Limb (tissue), 2 donors: ENCODE measurements at regions not wholly inside any gene's neighbourhood (a gene's known extent, or its start where the extent isn't known, plus 50 kb on each side); places are given as distances from the start of the nearest gene placed in this dataset.

Experiments
- DNase-seq, 2 donors: peaks; one replicate each; pipeline ENCODE4 v3.0.0-alpha.2; 2016; ENCODE audit errors: extremely low spot score in 2 of 2

DNA sequence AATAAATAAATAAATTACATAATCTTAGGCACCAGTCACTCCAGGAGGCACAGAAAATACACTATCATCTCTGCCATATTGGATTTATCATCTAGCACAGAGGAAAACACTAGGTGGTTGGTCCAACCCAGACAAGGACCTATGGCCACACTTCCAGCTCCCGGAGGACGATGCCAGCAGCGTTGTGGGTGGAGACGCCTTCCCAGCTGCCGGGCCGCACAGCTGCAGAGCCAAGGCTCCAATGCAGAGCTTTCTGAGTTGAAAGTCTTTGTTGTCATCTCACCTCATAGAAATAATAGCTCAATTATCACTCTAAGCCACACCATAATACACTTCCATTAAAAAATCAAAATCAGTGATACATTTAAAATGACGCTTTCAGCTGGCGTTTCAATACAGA, 457.1 kb upstream of the SALL3 start:
- DNase-seq: no peak

DNA sequence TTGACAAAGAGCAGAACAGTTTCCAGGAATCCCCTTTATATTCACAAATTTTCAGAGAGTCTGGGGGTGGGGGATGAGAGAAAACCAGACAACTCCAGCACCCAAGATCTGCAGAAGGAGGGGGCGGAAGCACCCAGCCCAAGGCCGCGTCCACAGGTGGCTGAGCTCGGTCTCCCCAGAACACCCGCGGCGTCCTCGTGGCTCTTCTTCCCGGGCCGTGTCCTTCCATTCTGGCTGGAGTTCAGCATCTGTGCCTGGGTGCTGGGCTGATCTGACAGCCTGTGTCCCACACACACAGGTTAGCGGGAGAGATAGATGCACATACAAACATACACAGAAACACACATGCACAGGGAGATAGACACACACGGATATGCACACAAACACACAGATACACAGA, 455.8 kb upstream of the SALL3 start:
- no peak for DNase-seq

DNA sequence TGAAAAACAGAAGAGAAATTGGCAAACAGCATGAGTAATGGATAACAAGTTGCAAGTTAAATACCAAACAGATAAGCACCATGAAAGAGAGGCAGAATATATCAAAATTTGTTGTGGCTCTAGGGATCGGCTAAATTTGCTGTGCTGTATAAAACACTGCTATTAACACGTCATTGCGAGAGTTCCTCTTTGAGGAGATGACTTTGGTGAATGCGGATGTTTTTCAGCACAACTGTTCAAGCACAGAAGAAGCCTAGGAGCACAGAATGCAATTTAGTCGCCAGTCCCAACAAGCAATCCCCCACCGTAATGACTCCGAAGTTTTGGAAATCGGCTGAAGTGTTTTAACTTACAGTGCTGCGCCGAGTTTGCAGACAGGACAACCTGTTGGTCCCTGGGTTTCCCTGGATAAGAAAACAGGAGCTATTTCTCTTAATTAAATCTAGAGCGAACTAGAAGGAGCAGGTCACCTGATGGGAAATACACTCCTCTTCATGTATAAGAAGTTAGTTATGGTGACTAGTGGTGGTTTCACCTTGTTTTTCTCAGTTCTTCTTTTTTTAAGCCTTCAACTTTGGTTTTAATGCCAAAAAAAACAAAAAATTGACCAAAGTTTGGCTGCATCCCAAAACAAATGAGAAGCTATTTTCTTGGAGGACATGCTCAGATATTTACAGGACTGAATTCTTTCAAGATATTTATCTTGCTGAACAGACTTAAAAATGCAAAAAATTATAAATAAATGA, 454.1 kb upstream of the SALL3 start:
- no peak for DNase-seq

DNA sequence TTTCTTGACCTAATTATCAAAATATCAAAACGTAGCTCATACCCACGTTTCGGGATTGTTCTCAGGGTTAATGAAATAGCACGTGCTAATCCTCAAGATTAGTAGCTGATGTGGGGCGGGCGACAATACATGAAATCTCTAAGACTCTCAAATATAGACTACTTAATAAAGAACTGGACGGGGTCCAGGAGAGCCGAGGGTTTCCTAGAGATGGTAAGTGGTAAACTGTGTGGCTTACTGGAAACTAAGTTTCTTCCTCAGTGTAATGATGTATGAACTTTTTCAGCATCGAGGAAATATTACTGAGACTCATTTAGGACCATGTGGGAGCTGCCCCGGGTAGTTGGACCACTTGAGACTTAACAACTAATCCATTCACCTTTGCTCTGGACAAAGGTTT, 453.3 kb upstream of the SALL3 start:
- no peak for DNase-seq

DNA sequence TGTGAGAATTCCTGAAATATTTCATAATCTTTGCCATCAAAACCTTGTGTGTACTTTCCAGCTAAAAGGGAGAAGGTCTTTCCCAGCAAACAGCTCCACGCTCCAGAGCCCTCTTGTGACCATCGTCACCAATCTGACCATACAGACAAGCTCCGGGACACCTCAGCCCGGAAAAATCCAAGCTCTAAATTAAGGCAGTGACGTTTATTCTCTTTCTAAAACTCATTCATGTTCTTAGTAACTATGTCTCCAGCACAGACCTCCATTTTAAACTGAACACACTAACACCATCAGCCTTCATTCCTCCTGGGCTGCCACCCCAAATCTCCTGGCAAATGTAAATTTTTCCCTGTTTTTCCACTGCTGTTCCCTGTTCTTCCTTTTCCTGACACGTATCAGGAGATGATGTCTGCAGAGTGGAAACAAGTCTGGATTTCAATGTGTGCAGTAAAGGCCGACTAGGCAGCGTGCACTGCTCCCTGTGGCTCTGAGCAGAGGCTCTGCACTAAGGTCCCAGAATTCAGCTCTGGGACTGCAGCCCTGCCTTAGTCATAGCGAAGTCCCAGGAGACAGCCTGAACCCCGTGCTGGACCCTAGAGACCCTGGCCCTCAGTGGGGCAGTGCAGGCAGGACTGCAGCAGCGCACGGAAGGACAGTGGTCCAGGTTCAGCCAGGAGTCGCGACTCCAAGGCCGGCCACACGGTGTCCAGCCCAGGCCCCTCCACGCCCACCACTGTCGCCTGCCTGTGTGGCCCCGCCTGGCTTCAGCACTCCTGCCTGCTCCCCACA, 452.5 kb upstream of the SALL3 start:
- no peak for DNase-seq

DNA sequence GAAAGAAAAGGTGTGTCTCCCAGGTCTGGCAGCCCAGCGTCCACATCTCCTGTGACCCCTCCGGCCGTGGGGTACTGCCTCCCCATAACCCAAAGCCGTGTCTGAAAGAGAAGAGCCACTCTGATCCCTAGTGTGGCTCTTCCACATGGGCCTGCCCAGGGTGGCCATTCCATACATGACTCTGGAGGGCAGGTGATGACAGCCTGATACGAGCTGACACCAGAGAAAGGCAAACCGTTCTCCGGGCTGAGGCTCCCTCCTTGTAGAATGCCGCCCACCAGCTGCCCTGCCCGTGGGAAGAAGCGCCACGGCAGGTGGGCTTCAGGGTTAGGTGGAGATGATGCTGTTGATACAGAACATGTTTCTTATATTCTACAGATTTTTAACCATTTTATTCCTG, 451.6 kb upstream of the SALL3 start:
- no peak for DNase-seq

DNA sequence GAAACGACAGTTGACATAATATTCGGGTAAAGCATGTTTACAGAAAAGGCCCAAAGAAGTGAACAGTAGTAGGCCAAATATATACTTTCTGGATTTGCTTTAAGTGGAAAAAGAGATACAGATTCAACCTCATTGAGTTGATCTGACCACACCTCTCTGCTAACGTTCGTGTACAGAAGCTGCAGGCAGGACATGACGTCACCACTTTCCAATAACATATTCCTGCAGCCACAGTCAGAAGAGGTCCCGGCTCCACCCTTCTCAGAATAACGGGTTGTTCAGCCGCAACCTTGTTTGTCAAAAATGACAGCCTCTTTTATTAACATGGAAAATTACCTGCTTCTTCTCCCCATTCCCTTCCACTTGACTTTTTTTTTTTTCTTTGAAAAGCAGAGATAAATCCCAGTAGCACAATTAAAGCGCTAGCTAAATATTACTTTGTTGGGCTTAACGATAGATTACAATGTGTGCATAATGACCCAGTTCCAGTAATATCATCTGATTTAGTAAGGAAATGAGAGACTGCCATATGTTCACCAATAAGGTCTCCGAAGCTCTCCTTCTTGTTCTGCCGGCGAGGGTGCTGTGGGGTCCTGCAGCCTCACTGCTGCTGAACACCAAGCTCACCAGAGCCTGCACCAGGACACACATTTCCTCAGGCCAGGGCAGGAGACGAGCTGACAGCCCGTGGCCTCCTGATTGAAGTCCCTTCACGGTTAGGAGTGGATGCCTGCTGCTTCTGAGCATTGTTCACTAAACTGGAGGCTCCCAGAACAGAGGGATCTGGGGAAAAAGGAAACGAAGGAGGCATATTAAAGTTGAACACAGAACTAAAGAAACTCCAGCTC, 451.0 kb upstream of the SALL3 start:
- DNase-seq: no peak

DNA sequence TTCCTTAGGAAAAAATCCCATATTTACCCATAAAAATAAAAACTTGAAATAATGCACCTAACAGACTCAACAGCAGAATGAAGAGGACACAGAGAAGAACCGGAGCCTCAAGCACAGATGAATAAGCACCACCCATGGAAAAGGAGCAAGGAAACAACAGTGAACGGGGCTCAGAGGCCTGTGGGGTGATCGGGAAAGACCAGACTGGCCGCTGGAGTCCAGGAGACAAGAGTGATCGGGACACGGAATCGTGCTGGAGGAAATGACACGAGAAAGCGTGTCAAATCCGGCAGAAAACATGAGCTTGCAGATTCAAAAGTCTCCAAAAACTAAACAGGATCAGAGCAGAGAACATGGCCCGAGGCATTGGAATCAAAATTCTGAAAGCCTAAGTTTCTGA, 448.0 kb upstream of the SALL3 start:
- DNase-seq: no peak

DNA sequence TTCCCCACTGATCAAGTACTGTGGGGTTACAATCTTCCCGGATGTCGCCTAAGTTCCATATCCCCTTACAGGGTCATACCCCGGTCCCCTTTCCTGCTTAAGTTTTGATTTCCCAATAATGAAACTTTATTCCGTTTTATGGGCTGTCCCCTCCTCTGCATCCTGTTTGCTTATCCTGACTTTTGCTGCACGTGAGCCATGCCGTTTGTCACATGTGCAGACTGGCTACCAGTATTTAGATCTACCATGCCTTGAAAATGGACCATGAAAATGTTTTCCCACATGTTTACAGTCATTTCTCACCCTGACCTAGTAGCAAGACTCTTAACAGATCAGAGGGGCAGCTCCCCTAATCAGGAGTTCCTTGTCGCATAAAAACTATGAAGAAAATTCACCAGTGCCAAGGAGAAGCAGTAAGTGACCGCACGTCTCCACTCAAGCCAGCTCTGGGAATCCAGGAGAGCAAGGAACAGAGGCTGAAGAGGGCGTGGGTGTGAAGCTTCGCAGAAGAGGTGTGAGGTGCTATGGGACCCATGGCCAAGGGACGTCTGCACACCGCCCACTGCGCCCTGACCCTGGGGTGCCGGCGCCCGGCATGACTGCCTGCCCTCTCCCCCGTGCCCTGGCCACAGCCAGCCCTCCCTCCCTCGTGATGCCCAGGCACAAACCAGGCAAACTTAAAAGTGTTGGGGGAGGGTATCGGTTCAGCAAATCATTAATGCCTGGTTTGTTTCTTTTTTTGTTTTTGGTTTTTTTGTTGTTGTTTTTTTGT, 440.8 kb upstream of the SALL3 start:
- DNase-seq: no peak

DNA sequence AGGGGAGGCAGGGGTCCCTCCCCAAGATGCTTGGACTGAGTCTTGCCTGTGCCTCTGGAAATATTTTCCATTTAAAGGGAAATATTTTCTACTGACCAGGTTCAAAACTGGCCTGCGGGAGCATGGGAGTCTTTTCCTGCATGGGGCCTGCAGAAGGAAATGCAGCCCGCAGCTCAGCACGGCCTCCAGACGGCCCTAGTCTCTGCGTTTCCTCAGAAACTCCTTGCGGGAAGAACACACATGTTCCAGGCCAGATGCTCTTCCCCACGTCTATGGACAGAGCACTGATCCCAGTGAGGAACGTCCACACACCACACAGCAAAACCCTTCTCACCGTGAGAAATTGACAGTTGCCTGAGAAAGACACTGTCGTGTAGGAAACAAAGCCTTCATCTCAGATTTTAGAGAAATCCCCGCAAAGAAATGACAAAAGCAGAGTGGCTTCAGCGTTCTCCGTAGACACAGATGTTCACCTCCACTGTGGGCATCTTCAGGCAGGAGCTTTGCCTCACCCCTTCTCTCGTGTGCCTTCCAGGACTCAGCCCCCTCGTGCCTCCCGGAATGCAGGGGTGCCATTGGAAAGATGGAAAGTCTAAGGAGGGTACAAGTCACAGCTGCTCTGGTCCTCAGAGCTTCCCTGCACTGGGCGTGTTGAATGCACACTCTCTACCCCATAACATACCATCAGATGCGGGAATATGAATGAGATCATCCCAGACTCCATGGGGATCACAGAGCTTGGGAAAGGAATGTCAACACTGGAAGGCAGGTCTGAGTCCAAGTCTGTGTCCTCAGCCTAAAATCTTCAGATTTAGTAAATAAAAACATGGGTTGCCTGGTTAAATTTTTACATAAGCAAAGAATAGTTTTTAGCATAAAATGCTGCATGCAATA, 438.7 kb upstream of the SALL3 start:
- no peak for DNase-seq

DNA sequence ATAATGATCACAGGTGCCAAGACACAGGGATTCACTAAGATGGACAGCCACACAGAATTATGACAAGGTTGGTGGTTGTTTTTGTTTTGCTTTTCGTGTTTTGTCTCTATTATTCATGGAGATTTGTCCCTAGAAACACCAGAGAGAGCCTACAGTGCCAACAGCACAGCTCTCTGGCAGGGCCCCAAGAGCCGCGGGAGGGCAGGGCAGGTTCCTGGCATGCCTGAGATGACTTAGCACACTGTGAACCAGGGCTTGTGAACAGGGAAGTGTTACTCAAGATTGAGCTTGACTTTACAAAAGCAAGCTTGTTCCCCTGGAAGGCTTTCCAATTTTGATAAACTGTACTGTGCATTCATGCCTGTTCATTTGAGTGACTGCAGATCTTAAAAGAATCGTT, 437.4 kb upstream of the SALL3 start:
- peak in 1 of 2 donors; percentile 82 for DNase-seq

DNA sequence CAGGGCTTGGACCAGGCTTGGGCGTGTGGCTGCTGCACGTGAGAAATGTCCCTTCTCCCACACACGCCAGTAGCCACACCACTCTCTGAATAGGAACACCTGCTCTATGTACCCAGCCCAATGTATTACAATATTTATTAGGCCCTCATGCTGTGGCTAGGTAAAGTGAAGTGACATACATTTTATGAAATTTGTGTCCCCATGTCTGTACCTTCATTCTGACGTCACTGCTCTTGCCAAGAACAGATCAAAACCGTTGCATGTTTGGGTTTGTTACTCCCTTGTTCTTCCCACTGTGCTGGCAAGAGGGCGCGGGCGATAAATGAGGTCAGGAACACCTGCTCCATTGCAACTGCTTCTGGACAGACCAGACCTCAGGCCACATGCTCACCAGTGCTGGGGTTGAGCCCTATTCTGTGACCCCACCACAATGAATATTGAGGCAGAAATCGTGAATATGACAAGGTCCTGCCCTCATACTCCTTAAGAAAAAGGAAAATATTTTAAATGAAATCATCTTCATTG, 436.4 kb upstream of the SALL3 start:
- no peak for DNase-seq

DNA sequence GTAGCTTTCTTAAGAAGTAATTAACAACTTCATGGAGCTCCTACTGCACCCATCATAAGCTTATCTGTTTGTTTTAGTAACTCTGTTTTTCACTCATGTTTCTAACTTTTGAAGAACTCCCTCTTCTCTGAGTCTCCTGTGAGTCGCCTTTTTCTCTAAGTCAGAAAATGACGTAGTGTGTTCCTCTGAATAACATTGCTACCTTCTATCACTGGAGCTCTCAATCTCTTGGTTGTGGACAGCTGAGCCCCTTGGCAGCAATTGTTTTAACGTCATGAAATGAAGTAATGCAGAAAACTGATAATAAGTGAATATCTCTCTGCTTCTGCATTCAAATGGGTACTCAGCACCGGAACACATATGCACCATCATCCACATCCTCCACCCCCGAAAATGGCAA, 433.3 kb upstream of the SALL3 start:
- no peak for DNase-seq

DNA sequence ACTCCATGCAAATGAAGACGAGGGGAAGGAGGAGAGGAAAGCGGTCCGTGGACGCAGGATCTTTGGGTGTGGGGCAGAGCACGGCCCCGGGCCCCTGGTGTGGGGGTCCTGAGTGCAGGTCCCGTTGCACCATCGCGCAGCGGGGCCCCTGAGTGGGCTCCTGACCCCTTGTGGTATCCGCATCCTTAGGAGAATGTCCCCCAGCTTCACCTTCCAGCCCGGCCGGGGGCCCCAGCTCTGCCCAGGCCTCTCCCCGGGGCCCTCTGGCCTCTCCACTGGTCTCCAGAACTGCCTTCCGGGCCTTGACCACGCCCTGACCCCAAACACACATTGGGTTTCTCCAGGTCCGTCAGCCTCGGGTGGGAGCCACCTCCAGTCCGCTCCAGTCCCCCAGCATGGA, 431.8 kb upstream of the SALL3 start:
- DNase-seq: no peak

DNA sequence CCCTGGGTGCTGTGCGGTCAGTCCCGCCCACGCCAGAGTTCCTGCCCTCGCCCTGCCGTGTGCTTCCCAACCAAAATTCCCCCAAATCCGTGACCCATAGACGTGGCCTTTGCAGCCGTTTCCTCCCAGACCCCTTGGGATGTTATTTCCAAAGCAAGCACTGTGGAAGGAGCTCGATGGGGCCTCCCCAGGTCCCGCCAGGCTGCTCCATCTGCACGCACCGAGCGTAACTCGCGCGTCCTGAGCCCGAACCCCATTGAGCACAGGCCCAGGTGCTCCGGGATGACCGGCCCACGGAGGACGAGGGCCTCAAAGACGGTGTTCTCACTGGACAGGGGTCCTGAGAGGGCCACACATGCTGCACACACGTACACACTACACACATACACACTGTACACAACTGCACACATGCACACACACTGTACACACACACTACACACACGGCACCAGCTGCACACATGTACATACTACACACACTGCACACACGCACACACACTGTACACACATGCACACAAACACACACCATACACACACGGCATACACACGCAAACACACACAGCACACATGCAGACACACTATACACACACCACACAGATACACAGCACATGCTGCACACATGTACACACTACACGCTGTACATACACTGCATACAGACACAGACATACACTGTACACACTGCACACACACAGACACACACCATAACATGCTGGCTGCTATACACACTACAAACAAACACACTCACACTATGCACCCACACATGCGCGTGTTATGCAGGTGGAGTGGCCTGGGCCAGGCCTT, 431.2 kb upstream of the SALL3 start:
- no peak for DNase-seq

DNA sequence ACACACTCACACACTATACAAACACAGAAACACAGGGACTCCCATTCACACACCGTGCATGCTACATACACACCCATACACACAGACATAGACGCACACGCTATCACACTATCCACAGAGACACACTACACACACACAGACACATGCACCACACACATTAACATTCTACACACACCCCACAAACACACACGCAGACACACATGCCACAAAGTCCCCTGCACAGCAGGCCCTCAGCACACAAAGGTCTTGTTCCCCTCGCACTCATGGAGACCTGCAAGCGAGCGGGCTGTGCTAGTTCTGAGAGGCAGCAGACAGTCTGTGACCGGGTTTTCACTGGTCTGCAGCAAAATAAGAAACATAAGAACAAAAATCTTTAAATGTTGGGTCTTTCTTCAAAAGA, 429.6 kb upstream of the SALL3 start:
- DNase-seq: no peak

DNA sequence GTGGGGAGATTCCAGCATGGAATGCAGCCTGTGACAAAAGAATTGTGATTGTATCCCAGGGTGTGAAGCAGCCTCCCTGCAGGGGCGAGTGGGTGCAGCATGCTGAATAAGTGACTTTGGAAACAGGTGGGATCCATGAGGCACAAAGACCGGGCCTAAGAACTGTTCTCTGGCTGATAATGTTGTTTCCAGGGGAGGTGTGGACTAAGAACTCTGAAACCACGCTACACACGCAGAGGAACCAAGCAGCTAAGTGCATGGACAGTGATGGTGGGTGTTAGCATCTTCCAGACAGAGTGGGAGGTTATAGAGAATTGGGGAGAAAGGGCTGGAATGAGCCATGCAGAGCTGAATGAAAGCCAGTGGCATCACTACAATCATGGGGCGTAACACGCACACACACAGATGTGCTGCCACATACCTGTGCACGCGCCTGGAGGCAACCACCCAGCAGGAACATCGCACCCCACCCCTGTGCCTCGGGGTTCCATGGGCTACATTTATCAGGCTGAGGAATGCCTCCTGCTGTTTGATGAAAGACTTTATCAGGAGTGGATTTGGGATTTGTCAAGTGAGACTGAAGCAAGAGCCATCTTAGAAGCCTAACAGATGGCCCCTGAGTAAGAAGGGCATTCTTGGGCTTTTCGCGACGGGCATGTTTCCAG, 424.5 kb upstream of the SALL3 start:
- no peak for DNase-seq

DNA sequence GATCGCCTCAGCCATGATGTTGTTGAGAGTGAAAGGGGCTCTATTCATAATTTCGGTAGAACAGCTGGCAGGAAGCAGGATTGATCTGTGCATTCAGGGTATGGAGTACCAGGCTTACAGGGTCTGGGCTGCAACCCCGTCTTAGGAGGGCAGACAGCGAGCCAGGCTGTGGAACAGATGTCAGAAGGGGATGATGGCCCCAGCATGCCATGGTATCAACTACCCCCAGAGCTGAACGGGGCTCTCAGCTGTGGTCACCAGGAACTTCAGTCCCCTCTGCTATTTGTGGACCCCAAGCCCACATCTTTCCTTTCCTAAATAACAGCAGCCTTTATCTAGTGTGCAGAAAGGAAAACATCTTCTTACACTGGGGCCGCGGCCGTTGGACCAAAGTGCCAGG, 422.2 kb upstream of the SALL3 start:
- no peak for DNase-seq
